ENCODE measurements at regions not wholly inside any gene's neighbourhood (a gene's known extent, or its start where the extent isn't known, plus 50 kb on each side); places are given as distances from the start of the nearest gene placed in this dataset.

- intact Hi-C loops (cut with micrococcal nuclease) = no loop called here
- Histone ChIP-seq H3K27me3 (ENCODE audit: low read depth) (no peaks in the 10 kb centered on the region), H3K36me3 (no peaks in the 10 kb centered on the region), H3K9me3 (replicated peaks) (peaks cover 38% of the 10 kb centered on the region), H3K4me1 (no peaks in the 10 kb centered on the region), H3K4me3 (no peak overlapping the region), H3K27ac (replicated peaks) (no peak overlapping the region)
- DNase-seq = no peak
- TF ChIP-seq CTCF (IDR thresholded peaks at IDR 0.05; ENCODE audit: borderline replicate concordance) = no peak
These were observed 107.3 kb upstream of the PRDX4 start for GRCh38 chrX:23559975-23560374.

- intact Hi-C loops (cut with micrococcal nuclease) = no loop called here
- no peaks in the 10 kb centered on the region for H3K27me3 ChIP-seq (ENCODE audit: low read depth)
- no peak overlapping the region for H3K27ac ChIP-seq (replicated peaks)
- no peak for DNase-seq
- H3K9me3 ChIP-seq (replicated peaks) = peaks cover 5% of the 10 kb centered on the region
- TF ChIP-seq CTCF (IDR thresholded peaks at IDR 0.05; ENCODE audit: borderline replicate concordance) = no peak
- no peak overlapping the region for H3K4me3 ChIP-seq
- no peaks in the 10 kb centered on the region for H3K4me1 ChIP-seq
- H3K36me3 ChIP-seq = no peaks in the 10 kb centered on the region
These were observed 96.5 kb upstream of the PRDX4 start for GRCh38 chrX:23570674-23571343.

DNA sequence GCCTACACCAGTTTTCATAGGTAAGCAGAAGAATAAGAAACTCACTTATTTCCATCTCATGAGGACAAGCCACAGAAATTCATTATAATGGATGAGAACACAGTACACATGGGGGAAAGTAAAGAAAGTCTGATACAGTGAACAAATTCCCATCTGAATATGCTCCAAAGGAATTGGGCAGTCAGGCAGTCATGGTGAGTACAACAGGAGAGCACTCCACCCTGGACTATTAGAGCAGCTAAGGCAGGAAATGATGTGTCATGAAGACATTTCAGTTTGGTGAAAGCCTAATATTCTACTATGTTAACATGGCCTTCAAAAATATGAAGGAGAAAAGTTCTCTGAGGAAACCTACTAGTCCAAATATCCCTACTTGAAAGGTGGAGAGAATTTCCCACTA is 92.0 kb upstream of the PRDX4 start:
- H3K36me3 ChIP-seq = no peaks in the 10 kb centered on the region
- no peak for TF ChIP-seq CTCF (IDR thresholded peaks at IDR 0.05; ENCODE audit: borderline replicate concordance)
- intact Hi-C loops (cut with micrococcal nuclease) = no loop called here

GRCh38 chrX:23578079-23578478 is 89.2 kb upstream of the PRDX4 start:
- H3K27me3 ChIP-seq (ENCODE audit: low read depth) = no peaks in the 10 kb centered on the region
- intact Hi-C loops (cut with micrococcal nuclease) = no loop called here
- TF ChIP-seq CTCF (IDR thresholded peaks at IDR 0.05; ENCODE audit: borderline replicate concordance) = no peak
- no peaks in the 10 kb centered on the region for H3K9me3 ChIP-seq (replicated peaks)
- H3K27ac ChIP-seq (replicated peaks) = no peak overlapping the region
- DNase-seq = no peak
- no peaks in the 10 kb centered on the region for H3K4me1 ChIP-seq
- no peaks in the 10 kb centered on the region for H3K36me3 ChIP-seq
- no peak overlapping the region for H3K4me3 ChIP-seq

More for the DNA sequence above, 92.0 kb upstream of the PRDX4 start:
- Histone ChIP-seq H3K4me1 (no peaks in the 10 kb centered on the region), H3K27ac (replicated peaks) (no peak overlapping the region), H3K9me3 (replicated peaks) (no peaks in the 10 kb centered on the region), H3K27me3 (ENCODE audit: low read depth) (no peaks in the 10 kb centered on the region), H3K4me3 (no peak overlapping the region)
- no peak for DNase-seq

DNA sequence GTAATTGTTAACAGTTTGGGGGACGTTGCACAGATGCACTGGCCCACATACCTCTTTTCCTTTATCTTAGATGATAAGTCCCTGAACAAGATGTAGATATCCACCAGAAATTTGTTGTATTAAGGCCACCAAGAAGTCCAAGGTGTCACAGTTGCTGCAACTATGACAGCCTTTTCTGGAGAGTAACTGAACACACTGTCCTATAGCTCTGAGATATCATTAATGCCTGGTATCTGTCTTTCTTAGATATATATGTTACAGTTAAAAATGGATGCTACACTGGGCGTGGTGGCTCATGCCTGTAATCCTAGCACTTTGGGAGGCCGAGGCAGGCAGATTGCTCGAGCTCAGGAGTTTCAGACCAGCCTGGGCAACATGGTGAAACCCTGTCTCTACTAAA is 77.8 kb upstream of the PRDX4 start:
- Histone ChIP-seq H3K9me3 (replicated peaks) (no peaks in the 10 kb centered on the region), H3K27ac (replicated peaks) (no peak overlapping the region), H3K4me3 (no peak overlapping the region), H3K36me3 (no peaks in the 10 kb centered on the region), H3K4me1 (no peaks in the 10 kb centered on the region), H3K27me3 (ENCODE audit: low read depth) (no peaks in the 10 kb centered on the region)
- intact Hi-C loops (cut with micrococcal nuclease) = no loop called here
- DNase-seq = no peak
- TF ChIP-seq CTCF (IDR thresholded peaks at IDR 0.05; ENCODE audit: borderline replicate concordance) = no peak

Measured in left ventricle myocardium inferior (tissue), 1 donor.